Stimulated activated CD4-positive, alpha-beta T cell treated with anti-CD3 and anti-CD28 coated beads, Interleukin-12 subunit alpha, Interleukin-12 subunit beta, amount 100 ng/mL, for 48 hours (primary cell): ENCODE measurements at regions not wholly inside any gene's neighbourhood (a gene's known extent, or its start where the extent isn't known, plus 50 kb on each side); places are given as distances from the start of the nearest gene placed in this dataset.

Experiments used
- DNase-seq, 3 donors: peaks; one replicate each; pipeline ENCODE4 v3.0.0-alpha.2; 2020; ENCODE audit warnings: low read depth in 2 of 3, low spot score in 1 of 3

DNA sequence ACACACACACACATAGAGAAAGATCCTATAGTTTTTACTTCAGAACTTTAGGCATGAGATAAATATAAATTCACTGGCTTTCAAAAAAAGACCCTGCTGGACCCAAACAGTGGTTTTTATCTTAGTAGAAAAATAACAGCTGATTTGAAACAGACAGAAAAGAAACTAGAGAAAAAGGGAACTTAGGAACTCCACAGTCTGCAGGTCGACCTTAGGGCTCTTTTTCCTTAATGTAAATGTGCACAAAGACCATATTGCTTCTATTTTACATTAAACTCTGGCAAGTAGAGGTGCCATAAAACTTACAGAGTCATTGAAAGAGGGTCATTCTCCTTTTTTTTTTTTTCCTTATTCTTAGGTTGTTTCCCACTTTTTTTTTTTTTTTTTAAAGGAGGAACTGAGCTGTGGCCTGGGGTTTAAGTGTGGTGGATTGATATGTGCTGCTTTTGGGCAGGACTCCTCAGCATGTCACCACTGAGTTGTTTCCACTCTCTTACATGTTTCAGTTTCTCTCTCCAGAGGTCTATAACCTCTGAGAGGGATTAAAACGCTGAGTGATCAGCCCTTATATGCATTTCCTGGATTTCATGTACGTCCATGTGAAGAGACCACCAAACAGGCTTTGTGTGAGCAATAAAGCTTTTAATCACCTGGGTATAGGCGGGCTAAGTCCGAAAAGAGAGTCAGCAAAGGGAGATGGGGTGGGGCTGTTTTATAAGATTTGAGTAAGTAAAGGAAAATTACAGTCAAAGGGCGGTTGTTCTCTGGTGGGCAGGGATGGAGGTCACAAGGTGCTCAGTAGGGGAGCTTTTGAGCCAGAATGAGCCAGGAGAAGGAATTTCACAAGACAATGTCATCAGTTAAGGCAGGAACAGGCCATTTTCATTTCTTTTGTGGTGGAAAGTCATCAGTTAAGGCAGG lies 70.8 kb upstream of the PACRGL start:
- no peak for DNase-seq

DNA sequence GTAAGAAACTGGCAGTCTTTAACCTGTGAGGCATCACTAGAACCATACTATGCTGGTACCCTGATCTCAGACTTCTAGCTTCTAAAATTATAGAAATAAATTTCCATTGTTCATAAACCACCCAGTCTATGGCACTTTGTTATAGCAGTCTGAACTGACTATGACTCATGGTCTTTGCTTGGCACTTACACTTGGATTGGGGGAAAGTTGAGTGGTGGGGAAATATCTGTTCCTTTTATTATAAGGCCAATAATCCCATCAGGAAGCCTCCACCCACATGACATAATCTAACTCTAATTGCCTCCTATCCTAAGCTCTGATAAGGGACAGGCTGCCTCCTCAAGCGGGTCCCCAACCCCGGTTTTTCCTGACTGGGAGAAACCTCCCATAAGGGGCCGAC lies 61.4 kb upstream of the PACRGL start:
- DNase-seq = no peak

DNA sequence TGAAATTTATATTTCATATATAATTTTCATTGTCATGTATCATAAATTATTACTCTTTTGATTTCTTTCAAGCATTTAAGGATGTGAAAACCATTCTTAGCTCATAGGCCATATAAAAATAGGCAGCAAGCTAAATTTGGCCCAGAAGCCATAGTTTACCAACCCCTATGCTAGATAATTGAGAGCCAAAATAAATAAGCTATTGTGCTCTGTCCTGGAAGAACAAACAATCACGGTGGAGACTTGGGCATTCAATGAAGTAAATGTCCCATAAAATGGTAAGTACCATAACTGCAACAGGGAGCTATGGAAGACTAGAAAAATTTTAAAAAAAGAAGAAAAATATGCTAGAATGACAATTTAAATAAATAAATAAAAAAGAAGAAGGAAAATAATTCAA lies 60.9 kb upstream of the PACRGL start:
- DNase-seq = no peak

DNA sequence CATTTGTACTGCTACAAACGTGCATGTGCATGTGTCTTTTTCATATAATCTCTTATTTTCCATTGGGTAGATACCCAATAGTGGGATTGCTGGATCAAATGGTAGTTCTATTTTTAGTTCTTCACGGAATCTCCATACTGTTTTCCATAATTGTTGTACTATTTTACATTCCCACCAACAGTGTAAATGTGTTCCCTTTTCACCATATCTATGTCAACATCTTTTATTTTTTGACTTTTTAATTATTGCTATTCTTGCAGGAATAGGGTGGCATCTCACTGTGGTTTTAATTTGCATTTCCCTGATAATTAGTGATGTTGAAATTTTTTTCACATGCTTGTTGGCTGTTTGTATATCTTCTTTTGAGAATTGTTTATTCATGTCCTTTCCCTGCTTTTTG lies 59.3 kb upstream of the PACRGL start:
- DNase-seq = no peak

DNA sequence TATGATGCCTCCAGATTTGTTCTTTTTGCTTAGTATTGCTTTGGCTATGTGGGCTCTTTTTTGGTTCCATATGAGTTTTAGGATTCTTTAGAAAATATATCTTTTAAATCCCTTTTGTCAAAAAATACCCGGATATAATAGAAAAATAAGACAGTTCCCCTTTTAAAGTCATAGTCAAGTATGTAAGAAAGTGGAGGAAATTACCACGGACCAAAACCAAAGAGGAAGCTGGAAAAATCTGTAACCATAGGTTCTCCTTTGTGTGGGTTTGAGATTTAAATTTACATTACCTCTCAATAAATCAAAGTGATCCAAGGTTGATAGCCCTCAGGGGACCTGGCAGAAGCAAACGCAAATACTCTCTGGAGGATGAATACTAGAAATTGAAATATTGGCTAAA lies 58.3 kb upstream of the PACRGL start:
- no peak for DNase-seq

DNA sequence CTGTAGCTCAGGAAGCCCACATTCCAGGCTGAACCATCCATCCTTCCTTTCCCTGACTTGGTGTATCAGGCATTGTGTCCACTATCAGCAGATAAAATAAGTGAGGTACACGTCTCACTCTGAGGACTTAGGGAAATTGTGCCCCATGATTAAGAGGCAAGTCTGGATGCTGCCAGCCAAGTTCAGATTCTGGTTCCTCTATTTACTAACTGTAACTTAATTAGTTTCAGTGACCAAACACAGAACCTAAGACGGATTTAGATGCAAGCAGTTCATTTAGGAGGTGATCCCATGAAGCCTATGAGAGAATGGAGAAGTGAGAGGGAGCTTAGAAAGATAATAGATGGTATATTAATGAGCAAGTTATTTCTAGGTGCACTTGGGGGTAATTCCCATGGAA lies 56.6 kb upstream of the PACRGL start:
- DNase-seq = no peak

DNA sequence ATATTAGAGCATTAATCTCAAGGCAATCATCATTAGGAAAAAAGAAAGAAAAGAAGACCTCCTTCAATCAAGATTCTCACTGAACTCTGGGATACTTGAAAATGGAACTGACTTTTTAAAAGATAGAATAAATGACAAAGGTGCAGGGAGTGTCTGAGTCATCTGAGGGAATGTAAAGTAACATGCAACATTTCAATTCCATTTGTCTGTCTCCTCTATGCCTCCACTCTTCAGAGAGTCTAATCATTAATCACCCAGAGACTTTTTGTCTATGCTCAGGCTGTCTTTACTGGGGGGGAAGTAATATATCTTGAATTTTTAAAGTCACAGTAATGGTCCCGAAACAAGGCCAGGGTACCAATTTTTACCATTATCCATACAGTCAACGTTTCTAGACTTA lies 55.0 kb upstream of the PACRGL start:
- no peak for DNase-seq

DNA sequence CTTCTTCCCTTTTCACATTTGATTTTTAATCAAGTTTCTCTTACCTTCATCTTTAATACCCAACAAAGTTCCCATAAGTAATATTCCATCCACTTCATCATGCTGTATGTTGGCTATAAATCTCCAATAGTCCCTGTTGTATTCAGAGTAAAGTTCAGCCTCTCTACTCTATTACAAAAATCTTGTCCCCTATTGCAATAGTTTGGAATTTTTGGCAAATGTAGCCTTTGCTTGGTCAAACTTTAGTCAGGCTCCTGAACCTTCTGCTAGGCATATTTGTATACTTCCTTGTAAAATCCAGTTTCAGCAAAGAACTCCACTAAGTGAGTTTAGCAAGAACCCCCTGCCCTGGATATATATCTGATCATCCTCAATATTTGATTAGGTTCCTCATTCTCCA lies 54.0 kb upstream of the PACRGL start:
- DNase-seq = no peak
